Liver (tissue), 8 donors: ENCODE measurements at regions not wholly inside any gene's neighbourhood (a gene's known extent, or its start where the extent isn't known, plus 50 kb on each side); places are given as distances from the start of the nearest gene placed in this dataset.
"Not testable (repeated sequence)": the region's sequence is repeated elsewhere in the genome, so short reads cannot be mapped to it uniquely, and the experiment has no call there.

ENCODE experiments used
- DNase-seq: peaks from one replicate; pipeline ENCODE4 v3.0.0-alpha.2; 2017; ENCODE audit warnings: low spot score
- H3K27ac ChIP-seq, 2 donors: one replicate each; pipeline ENCODE4 v1.7.0; 2013; ENCODE audit warnings: inconsistent platforms in 2 of 2, low read length in 2 of 2, control low read depth in 1 of 2, low read depth in 1 of 2, mild to moderate bottlenecking in 1 of 2
- H3K27me3 ChIP-seq, 4 donors: one replicate each; pipeline versions ENCODE4 v1.6.1 to v1.7.0; 2013; ENCODE audit warnings: low read length in 3 of 4, inconsistent platforms in 1 of 4, mild to moderate bottlenecking in 1 of 4, moderate library complexity in 1 of 4; ENCODE audit not compliant: control insufficient read depth in 4 of 4, insufficient read depth in 4 of 4
- H3K36me3 ChIP-seq, 4 donors: one replicate each; pipeline versions ENCODE4 v1.6.1 to v1.7.0; 2013; ENCODE audit warnings: low read length in 3 of 4, mild to moderate bottlenecking in 3 of 4, low read depth in 1 of 4, moderate library complexity in 1 of 4; ENCODE audit not compliant: control insufficient read depth in 4 of 4, insufficient read depth in 3 of 4
- H3K4me1 ChIP-seq, 4 donors: one replicate each; pipeline versions ENCODE4 v1.6.1 to v1.7.0; 2013; ENCODE audit warnings: low read length in 3 of 4, mild to moderate bottlenecking in 3 of 4, moderate library complexity in 1 of 4; ENCODE audit not compliant: control insufficient read depth in 4 of 4, insufficient read depth in 4 of 4
- H3K4me3 ChIP-seq, 3 donors: one replicate each; pipeline versions ENCODE4 v1.6.1 to v1.7.0; 2013; ENCODE audit warnings: low read length in 3 of 3, control low read depth in 1 of 3, low read depth in 1 of 3, mild to moderate bottlenecking in 1 of 3
- H3K9ac ChIP-seq, 2 donors: one replicate each; pipeline ENCODE4 v1.7.0; 2013; ENCODE audit warnings: low read length in 2 of 2, mild to moderate bottlenecking in 2 of 2, moderate library complexity in 2 of 2, control low read depth in 1 of 2, low read depth in 1 of 2
- H3K9me3 ChIP-seq, 4 donors: one replicate each; pipeline versions ENCODE4 v1.6.1 to v1.7.0; 2013; ENCODE audit warnings: low read length in 3 of 4; ENCODE audit not compliant: control insufficient read depth in 4 of 4
- ATF3 ChIP-seq: IDR thresholded peaks from 2 replicates; pipeline ENCODE4 v1.6.1; 2016; ENCODE audit warnings: antibody characterized with exemption
- CTCF ChIP-seq: fragments of 150-350 bp; IDR thresholded peaks from 2 replicates; pipeline ENCODE4 v1.5.1; 2017; ENCODE audit warnings: improper control_type of control experiment, low read depth, low read length; ENCODE audit not compliant: missing input control
- EGR1 ChIP-seq, 2 donors: IDR thresholded peaks; 2 replicates each; pipeline ENCODE4 v1.6.1; 2016 to 2018; ENCODE audit warnings: antibody characterized with exemption in 2 of 2, low read depth in 2 of 2
- FOXA1 ChIP-seq: IDR thresholded peaks from 2 replicates; pipeline ENCODE4 v1.6.1; 2016; ENCODE audit warnings: antibody characterized with exemption
- FOXA2 ChIP-seq: IDR thresholded peaks from 2 replicates; pipeline ENCODE4 v1.6.1; 2016; ENCODE audit warnings: antibody characterized with exemption
- GABPA ChIP-seq, 2 donors: IDR thresholded peaks in 1 of 2; conservative IDR thresholded peaks in 1 of 2; 2 replicates each; pipeline ENCODE4 v1.6.1; 2016; ENCODE audit warnings: antibody characterized with exemption in 2 of 2, mild to moderate bottlenecking in 1 of 2, moderate library complexity in 1 of 2
- HNF4A ChIP-seq, 2 donors: conservative IDR thresholded peaks; 2 replicates each; pipeline ENCODE4 v1.6.1; 2016; ENCODE audit warnings: antibody characterized with exemption in 2 of 2, mild to moderate bottlenecking in 2 of 2
- HNF4G ChIP-seq: IDR thresholded peaks from 2 replicates; pipeline ENCODE4 v1.6.1; 2016; ENCODE audit warnings: antibody characterized with exemption
- JUND ChIP-seq, 2 donors: IDR thresholded peaks; 2 replicates each; pipeline ENCODE4 v1.6.1; 2016; ENCODE audit warnings: antibody characterized with exemption in 2 of 2
- MAX ChIP-seq: IDR thresholded peaks from 2 replicates; pipeline ENCODE4 v1.6.1; 2016; ENCODE audit warnings: antibody characterized with exemption
- NR2F2 ChIP-seq: IDR thresholded peaks from 2 replicates; pipeline ENCODE4 v1.6.1; 2016; ENCODE audit warnings: antibody characterized with exemption
- RAD21 ChIP-seq, 2 donors: IDR thresholded peaks; 2 replicates each; pipeline ENCODE4 v1.6.1; 2016; ENCODE audit warnings: antibody characterized with exemption in 2 of 2, mild to moderate bottlenecking in 2 of 2
- REST ChIP-seq: IDR thresholded peaks from 2 replicates; pipeline ENCODE4 v1.6.1; 2016; ENCODE audit warnings: antibody characterized with exemption, mild to moderate bottlenecking
- RXRA ChIP-seq, 2 donors: IDR thresholded peaks; 2 replicates each; pipeline ENCODE4 v1.6.1; 2017 to 2018; ENCODE audit warnings: antibody characterized with exemption in 2 of 2, mild to moderate bottlenecking in 1 of 2
- SP1 ChIP-seq: IDR thresholded peaks from 2 replicates; pipeline ENCODE4 v1.6.1; 2018; ENCODE audit warnings: antibody characterized with exemption, mild to moderate bottlenecking
- TAF1 ChIP-seq: conservative IDR thresholded peaks from 2 replicates; pipeline ENCODE4 v1.6.1; 2016; ENCODE audit warnings: antibody characterized with exemption, mild to moderate bottlenecking
- YY1 ChIP-seq: IDR thresholded peaks from 2 replicates; pipeline ENCODE4 v1.6.1; 2016; ENCODE audit warnings: antibody characterized with exemption, mild to moderate bottlenecking
- ZBTB33 ChIP-seq: IDR thresholded peaks from 2 replicates; pipeline ENCODE4 v1.6.1; 2016; ENCODE audit warnings: antibody characterized with exemption
- WGBS: extraction: QIAGEN DNeasy Blood & Tissue Kit; methylation state at CpG from one replicate; pipeline ENCODE4 v1.1.7; 2013; 5-methylcytosine and 5-hydroxymethylcytosine counted together
- donor health status: healthy.
- donor health status: healthy.
- donor health status: healthy.
- donor health status: healthy.
- donor health status: healthy.

- no peak for TF ChIP-seq GABPA (IDR thresholded peaks at IDR 0.05 in 1 of 2, conservative IDR thresholded peaks at IDR 0.05 in 1 of 2)
- TF ChIP-seq HNF4A (conservative IDR thresholded peaks at IDR 0.05), result no peak
- TF ChIP-seq JUND (IDR thresholded peaks at IDR 0.05), result no peak
- TF ChIP-seq SP1, result no peak
- TF ChIP-seq RAD21 (IDR thresholded peaks at IDR 0.05), result no peak
- TF ChIP-seq CTCF, result no peak
- no peak for TF ChIP-seq ZBTB33
- no peak for TF ChIP-seq YY1
- TF ChIP-seq MAX, result no peak
- TF ChIP-seq HNF4G, result no peak
- TF ChIP-seq FOXA1, result no peak
- no peak for TF ChIP-seq ATF3
- no peak for TF ChIP-seq FOXA2
- TF ChIP-seq NR2F2, result no peak
- no peak for TF ChIP-seq REST
- no peak for TF ChIP-seq EGR1 (IDR thresholded peaks at IDR 0.05; ENCODE audit: low read depth in 2 of 2)
- TF ChIP-seq TAF1, result no peak
- TF ChIP-seq RXRA (IDR thresholded peaks at IDR 0.05), result no peak
- H3K4me3 ChIP-seq, result no peak overlapping the region
- H3K4me1 ChIP-seq, result no peaks in the 10 kb centered on the region
- DNase-seq, result no peak
- no peaks in the 10 kb centered on the region for H3K36me3 ChIP-seq
- no peaks in the 10 kb centered on the region for H3K27me3 ChIP-seq
- H3K9ac ChIP-seq, result no peak overlapping the region
- no peaks in the 10 kb centered on the region for H3K9me3 ChIP-seq
- H3K27ac ChIP-seq, result no peak overlapping the region
These were observed 637.3 kb downstream of the TRIB2 start for GRCh38 chr2:13354031-13354430.

- H3K9ac ChIP-seq, H3K36me3 ChIP-seq, H3K4me3 ChIP-seq, H3K27ac ChIP-seq, H3K4me1 ChIP-seq, H3K9me3 ChIP-seq, DNase-seq, H3K27me3 ChIP-seq: not testable (repeated sequence)
- WGBS, result 35% methylated on average over 1 of the region's 1 CpG
These were observed 665.2 kb downstream of the TRIB2 start for GRCh38 chr2:13381928-13382327.

GRCh38 chr2:13389172-13389571 is 672.4 kb downstream of the TRIB2 start:
- H3K4me3 ChIP-seq, result not testable (repeated sequence)
- WGBS, result 76% methylated on average over 5 of the region's 5 CpGs

More at GRCh38 chr2:13389172-13389571, 672.4 kb downstream of the TRIB2 start:
- H3K9ac ChIP-seq, H3K27ac ChIP-seq, H3K4me1 ChIP-seq, H3K27me3 ChIP-seq, H3K36me3 ChIP-seq, DNase-seq, H3K9me3 ChIP-seq: not testable (repeated sequence)
